ENCODE measurements at regions not wholly inside any gene's neighbourhood (a gene's known extent, or its start where the extent isn't known, plus 50 kb on each side); places are given as distances from the start of the nearest gene placed in this dataset.
A peak's percentile ranks its signal among the peaks of the same experiment; 100 is the strongest.
"Not testable (repeated sequence)": the region's sequence is repeated elsewhere in the genome, so short reads cannot be mapped to it uniquely, and the experiment has no call there.

GRCh38 chr2:147310335-147311057, 534.3 kb upstream of the ACVR2A start:
- no peaks in the 10 kb centered on the region for H3K4me1 Mint-ChIP-seq
- H3K9me3 Mint-ChIP-seq = no peaks in the 10 kb centered on the region

GRCh38 chr2:147297820-147298219, 547.0 kb upstream of the ACVR2A start:
- Mint-ChIP-seq H3K27ac (peak overlapping the region in 1 of 3 donors; percentile 4), H3K4me1 (peaks cover 6 to 14% (median 11%) of the 10 kb centered on the region in 3 donors), H3K4me3 (peak overlapping the region in 2 of 4 donors; percentile 11 to 58)

More at GRCh38 chr2:147310335-147311057, 534.3 kb upstream of the ACVR2A start:
- Mint-ChIP-seq H3K36me3 (peaks cover 2% of the 10 kb centered on the region), H3K27me3 (no peaks in the 10 kb centered on the region), H3K4me3 (no peak overlapping the region), H3K27ac (no peak overlapping the region)

GRCh38 chr2:147294825-147295392, 549.9 kb upstream of the ACVR2A start:
- Mint-ChIP-seq H3K36me3 (no peaks in the 10 kb centered on the region), H3K27ac (peak overlapping the region in 1 of 3 donors; percentile 13), H3K27me3 (no peaks in the 10 kb centered on the region), H3K4me3 (no peak overlapping the region), H3K9me3 (peaks cover 0 to 2% (median 0%) of the 10 kb centered on the region in 3 donors), H3K4me1 (peaks cover 6 to 14% (median 11%) of the 10 kb centered on the region in 3 donors)

More at GRCh38 chr2:147297820-147298219, 547.0 kb upstream of the ACVR2A start:
- H3K9me3 Mint-ChIP-seq = peaks cover 0 to 2% (median 0%) of the 10 kb centered on the region in 3 donors
- no peaks in the 10 kb centered on the region for H3K27me3 Mint-ChIP-seq
- peaks cover 1% of the 10 kb centered on the region for H3K36me3 Mint-ChIP-seq

GRCh38 chr2:147293991-147294824, 550.6 kb upstream of the ACVR2A start:
- no peak overlapping the region for H3K27ac Mint-ChIP-seq
- H3K27me3 Mint-ChIP-seq = no peaks in the 10 kb centered on the region
- no peaks in the 10 kb centered on the region for H3K36me3 Mint-ChIP-seq
- peaks cover 6 to 13% (median 11%) of the 10 kb centered on the region in 3 donors for H3K4me1 Mint-ChIP-seq
- H3K9me3 Mint-ChIP-seq = peaks cover 0 to 2% (median 0%) of the 10 kb centered on the region in 3 donors
- H3K4me3 Mint-ChIP-seq = no peak overlapping the region

- Mint-ChIP-seq H3K27me3 (no peaks in the 10 kb centered on the region), H3K4me3 (no peak overlapping the region), H3K4me1 (peaks cover 0 to 4% (median 0%) of the 10 kb centered on the region in 3 donors), H3K36me3 (no peaks in the 10 kb centered on the region), H3K27ac (no peak overlapping the region), H3K9me3 (peaks cover 0 to 3% (median 0%) of the 10 kb centered on the region in 3 donors)
These were observed 556.7 kb upstream of the ACVR2A start for GRCh38 chr2:147288131-147288530.

- no peaks in the 10 kb centered on the region for H3K36me3 Mint-ChIP-seq
- H3K9me3 Mint-ChIP-seq = peaks cover 0 to 2% (median 0%) of the 10 kb centered on the region in 3 donors
- no peak overlapping the region for H3K4me3 Mint-ChIP-seq
- H3K27ac Mint-ChIP-seq = no peak overlapping the region
- H3K27me3 Mint-ChIP-seq = no peaks in the 10 kb centered on the region
- no peaks in the 10 kb centered on the region for H3K4me1 Mint-ChIP-seq
These were observed 568.9 kb upstream of the ACVR2A start for GRCh38 chr2:147275943-147276342.

GRCh38 chr2:147273628-147274027, 571.2 kb upstream of the ACVR2A start:
- H3K36me3 Mint-ChIP-seq = no peaks in the 10 kb centered on the region
- H3K4me1 Mint-ChIP-seq = no peaks in the 10 kb centered on the region
- H3K4me3 Mint-ChIP-seq = no peak overlapping the region
- H3K9me3 Mint-ChIP-seq = peaks cover 5 to 15% (median 5%) of the 10 kb centered on the region in 3 donors
- no peak overlapping the region for H3K27ac Mint-ChIP-seq
- H3K27me3 Mint-ChIP-seq = no peaks in the 10 kb centered on the region

GRCh38 chr2:147273106-147273505, 571.7 kb upstream of the ACVR2A start:
- Mint-ChIP-seq H3K27me3 (no peaks in the 10 kb centered on the region), H3K9me3 (peaks cover 5 to 15% (median 6%) of the 10 kb centered on the region in 3 donors), H3K27ac (no peak overlapping the region), H3K4me1 (no peaks in the 10 kb centered on the region), H3K36me3 (no peaks in the 10 kb centered on the region), H3K4me3 (no peak overlapping the region)

GRCh38 chr2:147269581-147269980, 575.2 kb upstream of the ACVR2A start:
- H3K36me3 Mint-ChIP-seq, H3K27ac Mint-ChIP-seq, H3K4me1 Mint-ChIP-seq, H3K27me3 Mint-ChIP-seq, H3K4me3 Mint-ChIP-seq: not testable (repeated sequence)
- H3K9me3 Mint-ChIP-seq = peaks cover 10 to 21% (median 12%) of the 10 kb centered on the region in 3 donors

GRCh38 chr2:147260241-147260640, 584.6 kb upstream of the ACVR2A start:
- Mint-ChIP-seq H3K4me1 (peaks cover 0 to 1% (median 0%) of the 10 kb centered on the region in 3 donors), H3K27ac (no peak overlapping the region), H3K36me3 (no peaks in the 10 kb centered on the region), H3K9me3 (peaks cover 0 to 7% (median 6%) of the 10 kb centered on the region in 3 donors), H3K27me3 (no peaks in the 10 kb centered on the region), H3K4me3 (no peak overlapping the region)

- Mint-ChIP-seq H3K9me3 (peaks cover 2 to 4% (median 3%) of the 10 kb centered on the region in 3 donors), H3K36me3 (no peaks in the 10 kb centered on the region), H3K27me3 (peaks cover 2% of the 10 kb centered on the region), H3K4me3 (no peak overlapping the region), H3K4me1 (peaks cover 0 to 1% (median 0%) of the 10 kb centered on the region in 3 donors), H3K27ac (no peak overlapping the region)
These were observed 589.0 kb upstream of the ACVR2A start for GRCh38 chr2:147255812-147256211.

- Mint-ChIP-seq H3K27me3 (peaks cover 2% of the 10 kb centered on the region), H3K4me1 (peaks cover 0 to 4% (median 0%) of the 10 kb centered on the region in 3 donors), H3K9me3 (peaks cover 2 to 6% (median 4%) of the 10 kb centered on the region in 3 donors), H3K4me3 (no peak overlapping the region), H3K27ac (no peak overlapping the region), H3K36me3 (no peaks in the 10 kb centered on the region)
These were observed 594.0 kb upstream of the ACVR2A start for GRCh38 chr2:147250652-147251356.

- H3K9me3 Mint-ChIP-seq = peaks cover under 1 to 6% (median 2%) of the 10 kb centered on the region in 3 donors
- H3K27me3 Mint-ChIP-seq = no peaks in the 10 kb centered on the region
- no peaks in the 10 kb centered on the region for H3K36me3 Mint-ChIP-seq
- peaks cover 0 to 4% (median 0%) of the 10 kb centered on the region in 3 donors for H3K4me1 Mint-ChIP-seq
- H3K4me3 Mint-ChIP-seq = no peak overlapping the region
- H3K27ac Mint-ChIP-seq = no peak overlapping the region
These were observed 597.1 kb upstream of the ACVR2A start for GRCh38 chr2:147247749-147248148.

- Mint-ChIP-seq H3K27ac (no peak overlapping the region), H3K36me3 (no peaks in the 10 kb centered on the region), H3K4me3 (no peak overlapping the region), H3K27me3 (no peaks in the 10 kb centered on the region), H3K4me1 (no peaks in the 10 kb centered on the region), H3K9me3 (peaks cover 0 to 1% (median 0%) of the 10 kb centered on the region in 3 donors)
These were observed 602.4 kb upstream of the ACVR2A start for GRCh38 chr2:147242445-147242844.
